Stimulated activated CD4-positive, alpha-beta T cell treated with anti-CD3 and anti-CD28 coated beads, Interleukin-2, amount 100 ng/mL, for 24 hours (primary cell): ENCODE measurements at regions not wholly inside any gene's neighbourhood (a gene's known extent, or its start where the extent isn't known, plus 50 kb on each side); places are given as distances from the start of the nearest gene placed in this dataset.
A peak's percentile ranks its signal among the peaks of the same experiment; 100 is the strongest.

ENCODE experiments used
- DNase-seq, 2 donors: peaks; one replicate each; pipeline ENCODE4 v3.0.0-alpha.2; 2020

DNA sequence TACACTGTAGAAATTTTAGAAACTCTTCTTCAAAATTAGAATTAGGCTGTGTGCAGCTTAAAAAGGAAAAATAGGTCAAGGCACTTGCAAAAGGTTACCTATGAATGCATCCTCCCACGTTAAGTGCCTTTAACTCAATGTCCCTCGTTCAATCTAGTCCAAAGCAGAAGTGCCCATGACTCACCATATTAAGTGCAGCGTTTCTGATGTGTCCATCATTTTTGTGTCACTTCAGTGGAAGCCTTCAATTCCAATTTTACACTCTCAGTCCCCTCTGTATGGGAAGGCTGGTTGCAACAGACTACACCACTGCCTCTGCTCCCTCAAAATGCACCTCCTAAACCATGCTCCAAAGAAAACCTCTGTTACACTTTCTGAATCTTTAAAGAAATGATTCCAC is 53.4 kb downstream of the FOXB1 start:
- no peak for DNase-seq

DNA sequence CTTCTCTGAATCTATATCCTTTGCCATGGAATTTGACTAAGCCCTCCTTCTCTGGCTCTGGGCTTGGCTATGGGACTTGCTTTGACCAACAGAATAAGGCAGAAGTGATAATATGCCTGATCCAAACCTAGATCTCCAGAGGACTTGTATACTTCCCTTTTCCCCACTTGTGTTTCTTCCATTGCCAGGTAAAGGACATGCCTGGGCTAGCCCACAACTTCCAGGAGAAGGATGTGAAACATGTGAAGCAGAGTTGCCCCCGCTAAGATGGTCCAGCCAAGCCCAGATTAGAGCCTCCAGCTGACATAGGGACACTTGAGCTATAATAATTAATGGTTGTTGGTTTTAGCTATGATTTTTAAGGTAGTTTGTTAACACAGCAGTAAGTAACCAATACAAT is 55.1 kb downstream of the FOXB1 start:
- no peak for DNase-seq

DNA sequence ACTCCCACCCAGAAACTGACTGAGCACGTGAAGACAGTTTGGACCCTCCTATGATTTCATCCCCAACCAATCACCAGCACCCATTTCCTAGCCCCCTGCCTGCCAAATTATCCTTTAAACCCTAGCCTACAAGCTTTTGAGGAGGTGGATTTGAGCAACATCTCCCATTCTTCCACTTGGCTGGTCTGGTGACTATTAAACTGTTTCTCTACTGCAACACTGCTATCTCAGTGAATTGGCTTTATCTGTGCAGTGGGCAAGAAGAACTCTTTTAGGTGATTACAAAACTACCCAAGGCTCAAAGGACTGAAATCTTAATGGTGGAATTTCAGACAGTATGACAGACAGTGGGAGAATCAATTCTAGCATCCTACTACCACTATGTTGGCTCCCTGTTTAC is 57.6 kb downstream of the FOXB1 start:
- DNase-seq: no peak

DNA sequence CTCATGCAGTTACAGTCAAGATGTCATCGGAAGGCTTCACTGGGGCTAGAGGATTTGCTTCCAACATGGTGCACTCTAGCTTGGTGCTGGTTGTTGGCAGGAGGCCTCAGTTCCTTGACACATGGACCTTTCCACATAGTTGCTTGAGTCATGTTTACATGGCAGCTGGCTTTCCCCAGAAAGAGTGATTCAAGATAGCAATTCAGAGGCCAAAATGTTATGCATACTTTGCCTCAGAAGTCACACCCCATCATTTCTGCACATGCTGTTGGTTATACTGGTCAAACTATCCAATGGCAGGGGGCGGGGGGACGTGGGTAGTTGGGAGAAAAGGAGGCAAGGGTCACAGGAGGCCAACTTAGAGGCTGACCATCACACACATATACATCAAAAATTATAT is 58.7 kb downstream of the FOXB1 start:
- DNase-seq: no peak

DNA sequence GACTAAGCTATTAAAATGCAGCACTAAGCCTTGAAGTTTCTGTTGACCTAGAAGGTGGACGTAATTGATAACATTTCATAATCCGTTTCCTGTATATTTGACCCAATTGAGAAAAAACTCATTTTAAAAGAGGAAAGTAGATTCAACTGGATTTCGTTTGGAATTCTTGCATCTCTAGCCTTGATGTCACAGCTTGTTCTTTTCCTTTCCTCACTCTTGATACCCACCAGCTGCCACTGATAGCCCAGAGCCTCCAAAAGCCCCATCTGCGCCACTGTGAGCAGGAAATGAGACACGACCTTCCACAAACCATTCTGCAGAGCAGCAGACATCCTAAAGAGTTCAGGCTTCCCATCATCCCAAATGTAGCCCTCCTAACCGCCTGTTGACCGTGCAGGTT is 61.8 kb downstream of the FOXB1 start:
- DNase-seq: no peak

DNA sequence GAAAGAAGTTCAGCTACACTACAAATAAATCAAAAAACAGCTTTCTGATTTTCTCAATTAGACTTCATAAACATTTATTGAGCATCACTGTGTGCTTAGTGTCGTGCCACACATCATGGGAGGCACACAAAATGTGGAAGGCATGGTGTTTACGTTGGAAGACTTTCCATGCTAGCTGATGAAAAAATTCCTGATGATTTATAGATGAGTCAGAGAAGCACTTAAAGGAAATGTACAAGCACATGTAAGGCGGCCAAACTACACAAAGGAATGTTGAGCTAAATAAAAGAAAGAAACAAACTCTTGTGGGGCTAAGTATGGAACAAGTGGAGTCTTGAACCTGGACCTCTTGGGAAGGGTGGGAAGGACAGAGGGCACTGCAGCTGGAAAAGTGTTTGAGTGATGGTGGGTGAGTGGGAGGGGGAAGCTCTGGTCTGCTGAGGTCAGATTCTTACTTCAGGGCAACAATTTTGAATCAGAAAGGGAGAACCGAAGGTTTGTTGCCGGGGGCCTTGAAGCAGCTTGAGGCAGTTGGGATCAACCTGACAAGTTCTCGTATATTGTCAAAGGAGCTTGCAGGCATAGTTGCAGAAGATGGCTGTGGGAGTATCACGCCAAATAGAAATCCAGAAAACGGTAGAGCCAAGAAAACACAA is 66.9 kb downstream of the FOXB1 start:
- DNase-seq: no peak

DNA sequence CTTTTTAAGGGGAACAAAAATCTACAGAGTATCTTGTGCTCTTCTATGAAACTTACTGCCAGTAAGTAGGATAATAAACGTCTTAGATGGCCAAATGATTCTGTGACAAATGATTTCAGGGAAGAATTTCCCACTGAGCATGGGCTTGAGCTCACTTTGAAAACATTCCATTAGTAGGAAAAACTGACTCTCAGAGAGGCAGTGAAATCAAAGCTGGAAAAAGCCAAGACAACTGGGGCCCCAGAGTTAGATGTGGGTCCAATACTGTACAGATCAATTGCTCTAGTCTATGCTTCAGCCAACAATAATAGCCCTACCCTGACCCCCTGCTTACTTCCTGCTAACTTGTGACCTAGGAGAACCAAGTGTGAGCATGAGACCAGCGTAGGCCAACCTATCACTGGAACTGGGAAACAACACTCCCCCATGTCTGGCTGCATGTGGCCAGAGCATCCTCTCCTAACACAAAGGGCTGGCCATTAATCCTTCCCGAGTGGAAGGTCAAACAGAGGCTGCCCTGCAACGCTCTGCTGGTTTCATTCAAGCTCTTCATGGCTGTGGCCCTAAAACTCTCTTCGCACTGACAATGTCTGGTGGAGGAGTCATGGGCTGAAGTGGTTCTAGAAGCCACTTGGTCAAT is 68.8 kb downstream of the FOXB1 start:
- DNase-seq: no peak

DNA sequence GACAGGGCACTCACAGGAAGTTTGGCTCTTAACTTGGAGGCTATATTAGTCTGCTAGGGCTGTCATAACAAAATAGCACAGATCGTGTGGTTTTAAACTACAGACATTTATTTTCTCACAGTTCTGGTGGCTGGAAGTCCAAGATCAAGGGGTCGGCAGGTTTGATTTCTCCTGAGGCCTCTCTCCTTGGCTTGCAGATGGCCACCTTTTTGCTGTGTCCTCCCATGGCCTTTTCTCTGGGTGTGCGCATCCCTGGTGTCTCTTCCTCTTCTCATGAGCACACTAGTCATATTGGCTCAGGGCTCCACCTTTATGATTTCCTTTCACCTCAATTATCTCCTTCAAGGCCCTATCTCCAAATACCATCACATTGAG is 69.3 kb downstream of the FOXB1 start:
- no peak for DNase-seq

DNA sequence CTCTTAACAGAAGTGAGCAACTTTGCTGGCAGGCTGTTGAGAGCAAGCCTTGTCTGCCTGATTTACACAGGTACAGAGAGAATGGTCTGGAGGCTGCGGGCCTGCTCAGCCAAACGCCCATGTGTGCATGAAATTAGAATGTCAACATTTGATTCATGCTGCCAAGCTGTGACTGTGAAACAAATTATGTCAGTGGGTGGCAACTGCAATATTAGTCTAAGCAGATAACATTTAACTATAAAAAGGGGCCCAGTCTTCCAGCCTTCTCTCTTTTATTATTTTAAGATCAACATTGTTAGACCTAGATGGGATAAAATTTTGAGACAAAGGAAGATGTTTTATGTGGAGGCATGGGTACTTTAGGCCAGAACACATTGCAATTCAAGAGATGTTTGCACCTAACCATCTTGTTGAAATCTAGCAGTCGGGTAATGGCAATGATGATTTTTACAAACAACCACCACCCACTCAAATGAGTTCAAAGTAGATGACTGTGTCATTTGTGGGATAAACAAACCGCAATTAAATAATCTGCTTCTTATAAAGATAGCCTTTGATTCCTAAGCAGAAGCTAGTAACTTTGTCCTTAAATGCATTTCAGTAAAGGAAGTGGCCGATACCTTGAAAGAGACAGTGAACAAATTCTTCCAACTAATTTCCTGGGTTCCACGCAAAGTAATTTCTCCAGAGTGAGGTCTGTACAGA is 70.2 kb downstream of the FOXB1 start:
- peak in 1 of 2 donors; percentile 19 for DNase-seq

DNA sequence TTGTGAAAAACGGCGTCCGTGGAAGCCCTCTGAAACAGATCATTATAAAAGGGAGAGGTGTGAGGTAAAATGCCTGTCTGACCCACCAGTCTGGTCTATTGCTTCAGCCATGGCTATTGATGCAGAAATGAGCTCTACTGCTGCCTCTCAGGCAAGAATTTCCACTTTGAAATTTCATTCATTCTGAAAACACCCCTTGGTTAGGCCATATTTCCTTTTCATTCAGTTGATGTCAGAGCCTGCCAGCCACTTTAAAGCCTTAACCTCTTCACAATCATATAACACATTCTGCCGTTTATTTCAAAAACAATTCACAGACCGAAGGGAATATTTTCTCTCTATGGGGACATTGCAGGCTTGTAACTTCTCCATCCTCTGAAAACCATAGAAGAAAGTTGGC is 71.9 kb downstream of the FOXB1 start:
- DNase-seq: no peak

DNA sequence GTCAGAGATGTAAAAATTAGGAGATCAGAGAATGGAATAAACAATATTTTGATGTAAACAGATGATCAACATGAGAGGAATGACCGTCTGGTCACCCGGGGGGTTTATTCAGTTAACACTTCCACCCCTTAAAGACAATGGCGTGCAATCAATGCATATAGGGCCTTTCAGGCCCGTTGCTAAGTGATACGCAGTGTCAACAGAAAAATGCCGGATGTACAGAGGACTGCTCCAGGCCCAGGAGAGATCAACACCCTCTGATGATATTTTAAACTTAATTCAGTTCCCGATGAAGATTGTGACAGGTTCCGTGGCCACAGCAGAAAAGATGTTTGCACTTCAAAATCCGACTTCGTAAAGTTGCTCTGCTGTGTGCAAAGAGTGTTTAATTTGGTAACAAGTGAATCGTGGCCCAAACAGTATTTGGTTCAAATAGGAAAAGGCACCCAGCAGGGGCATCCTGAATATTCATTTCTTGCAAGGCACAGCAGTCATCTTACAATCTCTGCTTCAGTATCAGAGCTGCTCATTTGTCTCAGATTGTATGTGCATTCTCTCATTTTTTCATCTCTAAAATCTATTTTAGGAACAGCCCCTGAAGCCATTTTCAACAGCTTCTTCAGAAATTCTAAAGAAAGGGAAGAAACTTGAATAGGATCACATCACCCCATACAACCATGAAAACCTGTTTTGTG is 72.6 kb downstream of the FOXB1 start:
- DNase-seq: no peak

DNA sequence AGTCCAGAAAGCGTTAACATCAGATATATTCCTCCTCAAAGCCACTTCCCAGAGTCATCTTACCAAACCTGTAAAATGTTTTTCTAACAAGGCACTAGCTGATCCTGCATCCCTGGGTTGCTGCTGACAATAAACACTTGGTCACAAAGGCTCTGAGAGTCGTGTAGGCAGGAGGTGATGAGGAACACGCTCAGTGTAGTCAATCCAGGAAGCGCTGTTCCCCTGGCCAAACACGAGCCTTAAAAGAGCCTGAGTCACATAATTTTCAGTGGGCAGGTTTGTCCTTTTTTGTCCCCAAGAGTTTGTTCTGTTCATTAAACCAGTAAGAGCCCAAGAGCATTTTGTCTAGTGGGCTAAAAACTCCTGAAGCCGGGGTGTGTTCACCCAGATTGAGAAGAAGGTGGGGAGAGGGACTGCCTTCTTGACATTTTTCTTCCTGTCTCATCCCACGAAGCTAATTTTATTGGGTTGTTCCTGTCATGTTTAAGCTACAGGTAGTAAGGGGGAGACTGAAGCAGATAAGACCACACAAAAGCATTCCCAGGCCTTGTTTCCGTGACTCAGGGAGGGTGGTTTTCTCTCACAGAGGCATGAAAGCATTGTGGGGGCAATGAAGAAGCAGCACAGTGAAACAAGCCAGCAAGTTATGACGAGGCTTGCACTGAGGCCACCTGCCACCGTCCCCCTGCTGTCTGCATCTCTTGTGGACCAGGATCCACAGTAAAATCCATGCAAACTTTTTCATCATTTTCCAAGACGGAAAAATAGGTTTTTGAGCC is 73.7 kb downstream of the FOXB1 start:
- DNase-seq: peak; percentile 19 to 29

DNA sequence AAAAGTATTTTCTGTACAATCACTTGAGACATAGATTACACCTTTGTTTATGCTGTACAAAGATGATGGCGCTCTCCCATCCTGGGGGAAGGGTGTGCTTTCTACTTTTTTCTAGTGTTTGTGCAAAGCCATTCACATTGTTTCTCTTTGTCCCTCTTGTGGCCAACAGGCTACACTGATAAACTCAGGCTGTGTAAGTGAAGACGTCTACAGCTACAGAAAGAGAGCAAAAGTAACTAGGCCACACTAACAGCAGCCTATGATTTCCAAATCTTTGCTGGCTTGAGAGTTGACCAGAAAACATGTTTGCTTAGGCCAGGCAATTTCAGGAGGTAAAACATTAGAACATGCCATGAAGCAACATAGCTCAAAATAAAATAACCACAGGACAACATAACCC is 75.1 kb downstream of the FOXB1 start:
- DNase-seq: no peak

DNA sequence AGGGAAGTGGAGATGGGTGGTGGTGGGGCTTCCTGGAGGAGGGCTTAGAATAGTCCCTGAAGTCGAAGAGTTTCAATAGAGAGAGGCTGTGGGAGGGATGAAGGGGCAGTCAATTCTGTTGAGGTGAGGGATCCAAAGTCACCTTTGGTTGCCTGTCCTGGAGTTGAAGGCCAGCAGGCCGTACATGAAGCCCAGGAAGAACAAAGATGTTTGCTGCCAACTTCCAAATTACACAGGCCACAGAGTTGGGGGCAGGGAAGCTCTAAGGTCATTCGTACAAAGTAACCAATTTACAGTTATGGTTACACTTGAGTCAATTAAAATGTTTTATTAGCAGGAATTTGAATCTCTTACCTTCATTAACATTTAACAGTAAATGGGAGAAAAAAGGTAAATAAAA is 77.9 kb downstream of the FOXB1 start:
- DNase-seq: no peak

DNA sequence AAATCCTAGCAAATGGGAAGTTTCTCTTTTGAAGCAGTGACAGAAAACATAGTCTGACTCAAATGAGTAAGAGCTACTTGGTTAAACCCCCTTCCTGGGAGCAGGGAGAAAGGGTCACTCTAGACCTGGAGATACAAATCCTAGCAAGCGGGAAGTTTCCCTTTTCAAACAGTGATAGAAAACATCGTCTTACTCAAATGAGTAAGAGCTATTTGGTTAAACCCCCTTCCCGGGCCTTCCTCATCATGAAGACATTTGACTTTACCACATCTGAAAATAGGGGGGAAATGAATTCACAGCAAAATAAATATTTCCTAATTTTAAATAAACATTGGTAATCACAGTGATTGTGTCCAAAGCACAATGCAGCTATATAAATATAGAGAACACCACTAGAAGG is 79.2 kb downstream of the FOXB1 start:
- no peak for DNase-seq

DNA sequence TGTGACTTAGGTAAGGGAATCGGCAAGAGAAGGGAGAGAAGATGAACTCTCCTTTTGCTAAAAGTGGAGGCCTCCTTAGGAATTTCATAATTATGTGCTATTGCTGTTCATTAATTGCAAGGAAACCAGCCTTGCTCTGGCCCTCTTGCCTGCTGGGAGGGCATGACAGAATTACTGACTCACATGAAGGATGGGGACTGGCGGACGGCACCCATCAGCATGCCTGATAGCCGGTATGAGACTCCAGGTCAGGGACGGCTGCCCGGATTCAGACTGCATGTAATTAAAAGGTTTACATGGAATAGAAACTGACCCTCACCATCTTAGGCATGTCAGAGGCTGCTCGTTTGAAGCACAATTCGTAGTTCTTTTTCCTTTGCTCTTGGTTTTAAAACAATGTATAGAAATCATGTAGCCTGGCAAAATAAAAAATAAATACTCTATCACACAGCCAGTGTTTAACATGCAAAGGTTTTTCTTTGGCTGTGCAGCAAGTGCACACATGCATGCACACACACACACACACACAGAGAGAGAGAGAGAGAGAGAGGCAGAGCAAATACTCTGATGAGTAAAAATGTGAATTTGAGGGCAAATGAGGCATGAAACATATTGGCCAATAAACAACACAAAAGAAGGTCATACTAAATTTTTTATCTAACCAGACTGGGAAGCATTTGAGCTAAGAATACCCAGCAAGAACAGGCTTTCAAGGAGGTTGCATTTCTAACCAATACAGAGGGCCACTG is 82.7 kb downstream of the FOXB1 start:
- DNase-seq: no peak

DNA sequence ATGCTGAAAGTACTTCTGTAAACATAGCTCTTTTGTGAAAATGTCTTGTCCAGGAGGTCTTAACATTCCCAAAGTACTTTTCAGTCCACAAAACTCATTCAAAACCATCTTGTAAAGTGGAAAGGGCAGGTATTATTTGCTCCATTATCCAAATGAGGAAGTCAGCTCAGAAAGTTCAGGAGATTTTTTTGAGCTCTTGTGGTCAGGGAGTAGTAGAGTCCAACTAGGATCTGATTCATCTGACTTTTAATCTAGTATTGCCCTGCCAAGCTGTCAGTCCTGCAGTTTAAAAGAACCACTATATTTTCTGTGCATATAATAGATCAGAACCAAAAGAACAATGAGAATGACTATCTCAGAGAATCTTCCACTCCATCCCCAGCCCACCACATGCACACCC is 83.5 kb downstream of the FOXB1 start:
- DNase-seq: no peak

DNA sequence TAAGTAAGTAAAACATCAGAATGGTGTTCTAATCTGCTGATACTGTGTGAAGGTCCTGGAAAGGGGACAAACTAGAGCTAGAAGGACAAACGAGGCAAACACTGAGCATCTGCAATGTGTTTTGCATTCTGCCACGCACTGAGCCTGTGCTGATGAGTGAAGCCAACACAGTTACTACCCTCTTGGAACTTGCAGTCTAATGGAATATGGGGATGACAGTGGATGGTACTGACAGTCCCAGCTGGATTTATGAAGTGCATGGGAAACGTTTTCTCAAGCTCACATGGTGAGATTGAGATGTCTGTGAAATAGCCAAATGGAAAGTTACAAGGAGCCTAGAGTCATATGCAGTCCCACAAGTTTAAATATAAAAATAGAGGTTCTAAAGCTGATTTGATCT is 86.6 kb downstream of the FOXB1 start:
- no peak for DNase-seq

DNA sequence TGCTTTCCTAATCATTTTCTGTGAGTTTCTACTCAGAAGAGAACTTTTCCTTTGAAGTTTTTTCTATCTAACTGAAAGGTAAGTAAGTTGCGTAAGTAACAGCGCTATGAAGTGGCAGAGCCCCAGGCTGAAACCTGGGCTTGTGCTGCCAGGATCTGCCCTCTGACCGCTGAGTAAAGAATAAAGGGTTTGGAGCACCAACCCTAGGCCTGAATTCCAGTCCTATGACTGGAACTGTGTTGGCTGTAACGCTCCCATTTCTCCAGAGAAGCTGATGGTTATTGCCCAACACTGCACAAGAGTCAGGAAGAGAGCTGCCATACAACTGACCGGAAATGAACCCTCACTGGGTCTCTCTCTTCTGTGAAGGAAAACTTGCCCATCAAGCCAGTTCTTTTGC is 87.0 kb downstream of the FOXB1 start:
- no peak for DNase-seq

DNA sequence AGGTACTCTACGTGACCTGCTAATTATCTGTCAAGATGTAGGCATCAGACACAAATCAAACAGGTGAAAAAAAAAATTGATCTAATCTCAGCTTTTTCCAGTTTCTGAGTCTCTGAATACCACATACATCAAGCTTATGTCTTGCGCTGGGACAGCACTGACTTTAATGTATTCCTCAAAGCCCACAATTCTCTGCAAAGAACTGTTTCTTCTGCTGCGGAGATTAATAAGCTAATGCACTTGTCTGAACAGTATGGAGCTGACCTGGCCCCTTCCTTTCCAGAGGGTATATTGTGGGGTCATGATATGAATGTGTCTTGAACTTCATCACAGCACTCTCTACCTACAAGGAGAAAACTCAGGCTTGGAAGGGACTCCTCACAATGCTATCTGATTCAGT is 87.8 kb downstream of the FOXB1 start:
- DNase-seq: no peak

DNA sequence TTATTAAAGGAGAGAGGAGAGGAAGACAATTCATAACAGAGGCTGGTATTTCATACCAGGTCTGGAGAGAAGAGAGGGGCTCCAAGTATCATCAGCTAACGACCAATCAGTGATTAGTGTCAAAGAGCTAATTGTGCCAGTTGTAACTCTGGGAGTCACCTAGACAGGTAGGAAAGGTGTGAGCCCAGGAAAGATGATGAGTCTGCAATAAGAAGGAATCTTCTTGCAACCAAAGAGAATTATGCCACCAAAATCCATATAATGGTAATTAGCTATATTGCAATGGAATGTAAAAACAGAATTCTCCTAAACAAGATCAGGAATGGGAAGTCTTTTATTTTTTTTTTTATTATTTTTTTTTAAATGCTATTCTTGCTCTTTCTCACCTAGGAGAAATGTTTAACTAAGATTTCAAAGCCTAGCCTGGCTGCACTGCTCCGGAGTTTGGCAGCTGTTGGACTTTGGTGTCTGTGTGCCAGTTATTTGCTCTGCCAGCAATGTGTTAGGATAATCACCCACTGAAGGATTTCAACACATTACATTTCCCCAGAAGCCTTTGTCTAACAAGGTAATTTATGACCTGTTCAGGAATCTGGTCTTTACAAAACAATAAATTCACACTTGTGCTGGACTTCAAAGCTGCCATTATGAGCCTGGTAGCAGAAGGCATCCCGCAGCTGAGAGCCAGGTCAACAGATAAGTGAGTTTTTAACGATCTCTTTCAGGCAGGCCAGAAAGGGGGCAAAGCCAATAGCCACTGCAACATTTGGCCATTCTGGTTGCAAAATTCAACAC is 89.4 kb downstream of the FOXB1 start:
- no peak for DNase-seq

DNA sequence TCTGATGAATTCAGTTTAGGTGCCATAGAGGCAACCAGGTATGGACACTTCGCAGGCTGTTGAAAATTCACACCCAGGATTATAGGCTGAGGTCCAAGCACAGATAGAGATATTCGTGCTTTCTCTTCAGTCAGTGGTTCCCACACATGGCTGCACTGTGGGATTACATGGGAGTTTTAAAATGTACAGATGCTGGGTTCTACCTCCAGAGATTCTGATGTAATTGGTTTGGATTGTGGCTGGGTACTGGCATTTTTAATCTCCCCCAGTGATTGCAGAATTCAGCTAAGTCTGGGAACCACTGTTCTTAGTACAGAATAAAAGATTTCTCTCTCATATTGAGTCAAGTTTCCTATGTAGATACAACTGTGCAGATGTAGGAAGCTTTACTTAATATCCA is 91.6 kb downstream of the FOXB1 start:
- no peak for DNase-seq
